ENCODE measurements at regions not wholly inside any gene's neighbourhood (a gene's known extent, or its start where the extent isn't known, plus 50 kb on each side); places are given as distances from the start of the nearest gene placed in this dataset.

DNA sequence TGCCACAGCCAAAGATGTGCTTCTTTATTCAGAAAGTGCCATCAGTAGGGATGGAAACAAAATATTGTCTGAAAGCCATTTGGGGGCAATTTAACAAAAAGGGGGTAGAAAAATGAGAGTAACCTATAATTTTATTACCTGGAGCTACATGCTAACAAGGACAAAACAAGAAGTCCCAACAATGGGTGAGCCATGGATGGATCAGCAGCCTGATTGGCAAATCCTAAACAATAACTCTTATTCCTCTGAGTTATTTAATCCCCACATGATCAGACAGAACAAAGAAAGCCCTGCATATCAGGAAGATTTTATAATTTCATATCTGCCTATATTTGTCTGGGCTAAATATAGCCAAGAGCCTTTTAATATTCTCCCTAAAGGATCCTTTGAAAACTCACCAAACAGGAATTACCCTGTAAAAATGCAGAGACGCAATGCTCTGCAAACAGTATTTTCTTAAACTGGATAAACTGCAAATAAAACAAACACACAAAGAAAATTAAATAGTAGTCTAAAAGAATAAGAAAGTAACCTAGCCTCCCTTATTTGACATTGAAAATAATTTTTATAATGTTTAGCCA lies 483.4 kb downstream of the ZNF608 start:
- no peak for TF ChIP-seq CTCF (IDR thresholded peaks at IDR 0.05)
- TF ChIP-seq POLR2A (IDR thresholded peaks at IDR 0.05), result no peak

Measured in lower leg skin (tissue), 3 donors.